ENCODE measurements at regions not wholly inside any gene's neighbourhood (a gene's known extent, or its start where the extent isn't known, plus 50 kb on each side); places are given as distances from the start of the nearest gene placed in this dataset.

DNA sequence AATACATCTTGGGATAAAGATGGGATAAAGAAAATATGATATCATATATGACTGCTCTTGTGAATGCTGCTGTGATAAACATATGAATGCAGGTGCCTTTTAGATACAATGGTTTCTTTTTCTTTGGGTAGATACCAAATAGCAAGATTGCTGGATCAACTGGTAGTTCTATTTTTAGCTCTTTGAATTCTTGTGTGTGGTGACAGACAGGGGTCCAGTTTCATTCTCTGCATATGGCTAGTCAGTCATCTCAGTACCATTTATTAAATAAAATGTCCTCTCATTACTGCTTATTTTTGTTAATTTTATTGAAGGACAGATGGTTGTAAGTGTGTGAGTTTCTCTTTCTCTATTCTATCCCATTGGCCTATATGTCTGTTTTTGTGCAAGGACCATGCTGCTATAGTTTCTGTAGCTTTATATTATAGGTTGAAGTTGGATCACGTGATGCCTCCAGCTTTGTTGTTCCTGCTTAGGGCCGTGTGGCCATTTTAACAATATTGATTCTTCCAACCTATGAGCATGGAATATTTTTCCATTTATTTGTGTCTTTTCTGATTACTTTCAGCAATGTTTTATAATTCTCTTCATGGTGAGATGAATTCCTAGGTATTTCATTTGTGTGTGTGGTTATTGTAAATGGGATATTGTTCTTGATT lies 1089.8 kb upstream of the CADM2 start:
- peak; percentile 19 for DNase-seq
- peaks cover 6% of the 10 kb centered on the region; the same call in 1 of the 2 replicates for H3K4me1 ChIP-seq (ENCODE audit: low read length)

GRCh38 chr3:83873550-83873949 lies 1085.2 kb upstream of the CADM2 start:
- no peak overlapping the region for H3K4me3 ChIP-seq (ENCODE audit: low read length)

More for the DNA sequence above, 1089.8 kb upstream of the CADM2 start:
- Histone ChIP-seq H3K27me3 (replicated peaks; ENCODE audit: insufficient read depth, low read length) (no peaks in the 10 kb centered on the region), H3K9me3 (replicated peaks; ENCODE audit: insufficient read depth, low read length) (no peaks in the 10 kb centered on the region), H4K20me1 (ENCODE audit: insufficient read depth, low read length) (no peaks in the 10 kb centered on the region), H3K4me3 (ENCODE audit: low read length) (no peak overlapping the region), H2AFZ (ENCODE audit: low read length) (no peak overlapping the region), H3K36me3 (replicated peaks; ENCODE audit: insufficient read depth, low read length) (no peaks in the 10 kb centered on the region), H3K9ac (ENCODE audit: low read length) (no peak overlapping the region), H3K9me2 (replicated peaks; ENCODE audit: insufficient read depth, low read length) (no peaks in the 10 kb centered on the region), H3K79me2 (ENCODE audit: low read length) (no peaks in the 10 kb centered on the region), H3F3A (ENCODE audit: insufficient read depth, low read length) (no peaks in the 10 kb centered on the region), H3K4me2 (ENCODE audit: low read depth, low read length) (peak overlapping the region; percentile 6; the same call in 1 of the 2 replicates), H3K27ac (ENCODE audit: low read length) (no peak overlapping the region)
- TF ChIP-seq EZH2phosphoT487 (IDR thresholded peaks at IDR 0.05; ENCODE audit: low read length), result no peak
- TF ChIP-seq EZH2 (optimal IDR thresholded peaks at IDR 0.05; ENCODE audit: low read depth, low read length), result no peak
- no peak for TF ChIP-seq CTCF (IDR thresholded peaks at IDR 0.05; ENCODE audit: low read length)

DNA sequence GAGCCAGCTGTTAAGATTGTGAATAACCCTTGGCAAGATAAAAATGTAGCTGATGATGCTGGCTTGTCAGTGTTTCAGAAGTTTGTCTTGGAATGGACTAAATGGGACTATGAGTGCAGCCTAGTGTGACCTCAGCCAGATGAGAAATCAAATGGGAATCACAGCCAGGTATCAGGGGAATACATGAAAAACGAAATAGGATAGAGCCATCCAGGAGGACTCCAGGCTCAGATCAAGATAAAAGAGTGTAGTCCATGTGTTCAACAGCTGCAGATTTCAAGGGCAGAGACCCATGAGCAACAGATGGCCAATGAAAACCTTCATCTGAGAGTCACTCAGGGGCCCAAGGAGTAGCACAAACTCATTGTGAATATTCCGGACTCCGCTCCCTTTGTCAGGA lies 1080.9 kb upstream of the CADM2 start:
- H3K27me3 ChIP-seq (replicated peaks; ENCODE audit: insufficient read depth, low read length), result no peaks in the 10 kb centered on the region
- no peaks in the 10 kb centered on the region for H3F3A ChIP-seq (ENCODE audit: insufficient read depth, low read length)
- no peak overlapping the region for H3K9ac ChIP-seq (ENCODE audit: low read length)
- no peak overlapping the region for H3K4me3 ChIP-seq (ENCODE audit: low read length)
- H3K36me3 ChIP-seq (replicated peaks; ENCODE audit: insufficient read depth, low read length), result no peaks in the 10 kb centered on the region
- no peak overlapping the region for H2AFZ ChIP-seq (ENCODE audit: low read length)
- H3K9me2 ChIP-seq (replicated peaks; ENCODE audit: insufficient read depth, low read length), result no peaks in the 10 kb centered on the region
- H3K9me3 ChIP-seq (replicated peaks; ENCODE audit: insufficient read depth, low read length), result no peaks in the 10 kb centered on the region
- H3K27ac ChIP-seq (ENCODE audit: low read length), result no peak overlapping the region
- H3K79me2 ChIP-seq (ENCODE audit: low read length), result no peaks in the 10 kb centered on the region
- no peaks in the 10 kb centered on the region for H4K20me1 ChIP-seq (ENCODE audit: insufficient read depth, low read length)
- TF ChIP-seq EZH2 (optimal IDR thresholded peaks at IDR 0.05; ENCODE audit: low read depth, low read length) (no peak), EZH2phosphoT487 (IDR thresholded peaks at IDR 0.05; ENCODE audit: low read length) (no peak), CTCF (IDR thresholded peaks at IDR 0.05; ENCODE audit: low read length) (no peak)
- DNase-seq, result no peak
- H3K4me1 ChIP-seq (ENCODE audit: low read length), result no peaks in the 10 kb centered on the region
- no peak overlapping the region for H3K4me2 ChIP-seq (ENCODE audit: low read depth, low read length)

More at GRCh38 chr3:83873550-83873949, 1085.2 kb upstream of the CADM2 start:
- no peaks in the 10 kb centered on the region for H3K27me3 ChIP-seq (replicated peaks; ENCODE audit: insufficient read depth, low read length)
- H3K9me2 ChIP-seq (replicated peaks; ENCODE audit: insufficient read depth, low read length), result no peaks in the 10 kb centered on the region
- H3K9ac ChIP-seq (ENCODE audit: low read length), result no peak overlapping the region
- no peaks in the 10 kb centered on the region for H3K9me3 ChIP-seq (replicated peaks; ENCODE audit: insufficient read depth, low read length)
- H3K79me2 ChIP-seq (ENCODE audit: low read length), result no peaks in the 10 kb centered on the region
- peak; percentile 81 for DNase-seq
- H3F3A ChIP-seq (ENCODE audit: insufficient read depth, low read length), result no peaks in the 10 kb centered on the region
- H3K4me2 ChIP-seq (ENCODE audit: low read depth, low read length), result peak overlapping the region; percentile 25; the same call in 1 of the 2 replicates
- TF ChIP-seq CTCF (IDR thresholded peaks at IDR 0.05; ENCODE audit: low read length), result no peak
- TF ChIP-seq EZH2phosphoT487 (IDR thresholded peaks at IDR 0.05; ENCODE audit: low read length), result no peak
- no peak for TF ChIP-seq EZH2 (optimal IDR thresholded peaks at IDR 0.05; ENCODE audit: low read depth, low read length)
- H3K27ac ChIP-seq (ENCODE audit: low read length), result peak overlapping the region; percentile 4; the same call in 1 of the 2 replicates
- H4K20me1 ChIP-seq (ENCODE audit: insufficient read depth, low read length), result no peaks in the 10 kb centered on the region
- peaks cover 4% of the 10 kb centered on the region; the same call in 1 of the 2 replicates for H3K4me1 ChIP-seq (ENCODE audit: low read length)
- H3K36me3 ChIP-seq (replicated peaks; ENCODE audit: insufficient read depth, low read length), result no peaks in the 10 kb centered on the region
- H2AFZ ChIP-seq (ENCODE audit: low read length), result no peak overlapping the region
